Erythroblast (primary cell): ENCODE measurements at regions not wholly inside any gene's neighbourhood (a gene's known extent, or its start where the extent isn't known, plus 50 kb on each side); places are given as distances from the start of the nearest gene placed in this dataset.

Source experiments
- GATA1 ChIP-seq: IDR thresholded peaks from 2 replicates; pipeline ENCODE4 v1.6.1; 2011; ENCODE audit warnings: low read depth, mild to moderate bottlenecking, control low read depth, low read length, moderate library complexity
- POLR2A ChIP-seq: IDR thresholded peaks from 2 replicates; pipeline ENCODE4 v1.6.1; 2011; ENCODE audit warnings: mild to moderate bottlenecking, low read length

- no peak for TF ChIP-seq POLR2A
- no peak for TF ChIP-seq GATA1
These were observed 724.1 kb upstream of the SOX9 start for GRCh38 chr17:71396711-71397110.
